Liver (tissue), 8 donors: ENCODE measurements at regions not wholly inside any gene's neighbourhood (a gene's known extent, or its start where the extent isn't known, plus 50 kb on each side); places are given as distances from the start of the nearest gene placed in this dataset.
A peak's percentile ranks its signal among the peaks of the same experiment; 100 is the strongest.

Experiments used
- DNase-seq: peaks from one replicate; pipeline ENCODE4 v3.0.0-alpha.2; 2017; ENCODE audit warnings: low spot score
- H3K27ac ChIP-seq, 2 donors: one replicate each; pipeline ENCODE4 v1.7.0; 2013; ENCODE audit warnings: inconsistent platforms in 2 of 2, low read length in 2 of 2, control low read depth in 1 of 2, low read depth in 1 of 2, mild to moderate bottlenecking in 1 of 2
- H3K27me3 ChIP-seq, 4 donors: one replicate each; pipeline versions ENCODE4 v1.6.1 to v1.7.0; 2013; ENCODE audit warnings: low read length in 3 of 4, inconsistent platforms in 1 of 4, mild to moderate bottlenecking in 1 of 4, moderate library complexity in 1 of 4; ENCODE audit not compliant: control insufficient read depth in 4 of 4, insufficient read depth in 4 of 4
- H3K36me3 ChIP-seq, 4 donors: one replicate each; pipeline versions ENCODE4 v1.6.1 to v1.7.0; 2013; ENCODE audit warnings: low read length in 3 of 4, mild to moderate bottlenecking in 3 of 4, low read depth in 1 of 4, moderate library complexity in 1 of 4; ENCODE audit not compliant: control insufficient read depth in 4 of 4, insufficient read depth in 3 of 4
- H3K4me1 ChIP-seq, 4 donors: one replicate each; pipeline versions ENCODE4 v1.6.1 to v1.7.0; 2013; ENCODE audit warnings: low read length in 3 of 4, mild to moderate bottlenecking in 3 of 4, moderate library complexity in 1 of 4; ENCODE audit not compliant: control insufficient read depth in 4 of 4, insufficient read depth in 4 of 4
- H3K4me3 ChIP-seq, 3 donors: one replicate each; pipeline versions ENCODE4 v1.6.1 to v1.7.0; 2013; ENCODE audit warnings: low read length in 3 of 3, control low read depth in 1 of 3, low read depth in 1 of 3, mild to moderate bottlenecking in 1 of 3
- H3K9ac ChIP-seq, 2 donors: one replicate each; pipeline ENCODE4 v1.7.0; 2013; ENCODE audit warnings: low read length in 2 of 2, mild to moderate bottlenecking in 2 of 2, moderate library complexity in 2 of 2, control low read depth in 1 of 2, low read depth in 1 of 2
- H3K9me3 ChIP-seq, 4 donors: one replicate each; pipeline versions ENCODE4 v1.6.1 to v1.7.0; 2013; ENCODE audit warnings: low read length in 3 of 4; ENCODE audit not compliant: control insufficient read depth in 4 of 4
- EGR1 ChIP-seq, 2 donors: IDR thresholded peaks; 2 replicates each; pipeline ENCODE4 v1.6.1; 2016 to 2018; ENCODE audit warnings: antibody characterized with exemption in 2 of 2, low read depth in 2 of 2
- HNF4A ChIP-seq, 2 donors: conservative IDR thresholded peaks; 2 replicates each; pipeline ENCODE4 v1.6.1; 2016; ENCODE audit warnings: antibody characterized with exemption in 2 of 2, mild to moderate bottlenecking in 2 of 2
- JUND ChIP-seq, 2 donors: IDR thresholded peaks; 2 replicates each; pipeline ENCODE4 v1.6.1; 2016; ENCODE audit warnings: antibody characterized with exemption in 2 of 2
- NR2F2 ChIP-seq: IDR thresholded peaks from 2 replicates; pipeline ENCODE4 v1.6.1; 2016; ENCODE audit warnings: antibody characterized with exemption
- SP1 ChIP-seq: IDR thresholded peaks from 2 replicates; pipeline ENCODE4 v1.6.1; 2018; ENCODE audit warnings: antibody characterized with exemption, mild to moderate bottlenecking
- WGBS: extraction: QIAGEN DNeasy Blood & Tissue Kit; methylation state at CpG from one replicate; pipeline ENCODE4 v1.1.7; 2013; 5-methylcytosine and 5-hydroxymethylcytosine counted together
- TF ChIP-seq, protein P1 (sequence below): fragments of 150-350 bp; IDR thresholded peaks from 2 replicates; pipeline ENCODE4 v1.5.1; 2017; ENCODE audit warnings: improper control_type of control experiment, low read depth, low read length; ENCODE audit not compliant: missing input control
- TF ChIP-seq, protein P2 (sequence below): IDR thresholded peaks from 2 replicates; pipeline ENCODE4 v1.6.1; 2016; ENCODE audit warnings: antibody characterized with exemption
- TF ChIP-seq, protein P3 (sequence below): IDR thresholded peaks from 2 replicates; pipeline ENCODE4 v1.6.1; 2016; ENCODE audit warnings: antibody characterized with exemption, mild to moderate bottlenecking
- TF ChIP-seq, protein P4 (sequence below): IDR thresholded peaks from 2 replicates; pipeline ENCODE4 v1.6.1; 2016; ENCODE audit warnings: antibody characterized with exemption
- TF ChIP-seq, protein P5 (sequence below): IDR thresholded peaks from 2 replicates; pipeline ENCODE4 v1.6.1; 2016; ENCODE audit warnings: antibody characterized with exemption
- donor health status: healthy.
- donor health status: healthy.
- donor health status: healthy.
- donor health status: healthy.
- donor health status: healthy.

DNA sequence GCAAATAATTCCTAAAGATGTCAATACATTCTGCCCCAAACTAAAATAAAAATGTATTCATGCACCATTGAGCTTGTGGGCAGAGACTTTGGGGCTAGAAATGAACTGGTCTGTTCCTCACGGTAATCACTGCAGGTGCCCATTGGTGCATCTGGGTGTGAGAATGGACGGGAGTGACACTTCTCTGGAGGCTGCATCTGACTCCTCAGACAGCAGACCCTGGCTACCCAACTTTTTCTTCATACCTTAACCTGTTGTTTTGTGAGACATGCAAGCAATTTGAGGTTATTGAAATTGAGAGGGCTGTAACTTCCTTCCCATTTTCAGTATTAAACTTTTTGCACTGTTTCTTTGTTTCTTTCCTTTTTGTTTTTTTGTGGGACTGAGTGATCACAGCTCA is 333.4 kb downstream of the ICE1 start (continued):
- TF ChIP-seq, protein P1, sequence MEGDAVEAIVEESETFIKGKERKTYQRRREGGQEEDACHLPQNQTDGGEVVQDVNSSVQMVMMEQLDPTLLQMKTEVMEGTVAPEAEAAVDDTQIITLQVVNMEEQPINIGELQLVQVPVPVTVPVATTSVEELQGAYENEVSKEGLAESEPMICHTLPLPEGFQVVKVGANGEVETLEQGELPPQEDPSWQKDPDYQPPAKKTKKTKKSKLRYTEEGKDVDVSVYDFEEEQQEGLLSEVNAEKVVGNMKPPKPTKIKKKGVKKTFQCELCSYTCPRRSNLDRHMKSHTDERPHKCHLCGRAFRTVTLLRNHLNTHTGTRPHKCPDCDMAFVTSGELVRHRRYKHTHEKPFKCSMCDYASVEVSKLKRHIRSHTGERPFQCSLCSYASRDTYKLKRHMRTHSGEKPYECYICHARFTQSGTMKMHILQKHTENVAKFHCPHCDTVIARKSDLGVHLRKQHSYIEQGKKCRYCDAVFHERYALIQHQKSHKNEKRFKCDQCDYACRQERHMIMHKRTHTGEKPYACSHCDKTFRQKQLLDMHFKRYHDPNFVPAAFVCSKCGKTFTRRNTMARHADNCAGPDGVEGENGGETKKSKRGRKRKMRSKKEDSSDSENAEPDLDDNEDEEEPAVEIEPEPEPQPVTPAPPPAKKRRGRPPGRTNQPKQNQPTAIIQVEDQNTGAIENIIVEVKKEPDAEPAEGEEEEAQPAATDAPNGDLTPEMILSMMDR: no peak
- no peak for TF ChIP-seq SP1

DNA sequence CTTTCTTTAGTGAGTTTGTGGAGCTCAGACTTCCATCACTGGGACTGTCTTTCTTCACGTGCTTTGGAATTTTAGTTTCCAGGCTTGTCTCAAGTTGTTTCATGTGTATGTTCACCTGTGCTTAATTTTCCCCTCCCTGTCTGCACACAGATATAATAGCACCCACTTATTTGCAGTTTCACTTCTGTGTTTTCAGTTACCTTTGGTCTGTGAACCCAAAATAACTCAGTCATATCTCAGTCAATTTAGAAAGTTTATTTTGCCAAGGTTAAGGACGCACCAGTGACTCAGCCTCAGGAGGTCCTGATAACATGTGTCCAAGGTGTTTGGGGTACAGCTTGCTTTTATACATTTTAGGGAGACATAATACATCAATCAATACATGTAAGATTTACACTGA is 330.4 kb downstream of the ICE1 start:
- WGBS: 81% methylated on average over 2 of the region's 2 CpGs
- no peak overlapping the region for H3K4me3 ChIP-seq
- H3K36me3 ChIP-seq: no peaks in the 10 kb centered on the region
- H3K27ac ChIP-seq: no peak overlapping the region
- no peak for DNase-seq
- TF ChIP-seq, protein P1: no peak
- no peak for TF ChIP-seq JUND (IDR thresholded peaks at IDR 0.05)
- H3K27me3 ChIP-seq: no peaks in the 10 kb centered on the region
- no peak overlapping the region for H3K9ac ChIP-seq
- H3K4me1 ChIP-seq: no peaks in the 10 kb centered on the region
- no peaks in the 10 kb centered on the region for H3K9me3 ChIP-seq

DNA sequence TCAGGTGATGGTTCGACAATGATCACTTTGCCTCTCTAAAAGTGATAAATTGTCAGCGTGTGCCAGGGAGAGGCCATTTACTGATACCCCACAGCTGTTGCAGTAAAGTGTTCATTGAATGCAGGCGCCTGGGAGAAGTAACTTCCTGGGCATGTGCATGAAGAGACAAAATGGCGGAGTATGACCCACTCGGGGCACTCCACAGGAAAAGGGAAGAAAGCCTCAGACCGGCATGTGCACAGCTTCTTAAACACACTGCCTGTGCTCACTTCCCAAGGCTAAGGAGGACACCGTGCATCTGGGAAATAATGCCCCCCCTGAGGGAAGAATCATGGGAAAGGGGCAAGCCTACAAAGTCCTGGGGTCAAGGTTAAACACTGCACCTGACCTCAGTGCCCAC is 329.5 kb downstream of the ICE1 start:
- no peak for DNase-seq
- H3K36me3 ChIP-seq: no peaks in the 10 kb centered on the region
- no peak overlapping the region for H3K9ac ChIP-seq
- H3K4me3 ChIP-seq: no peak overlapping the region
- TF ChIP-seq, protein P2, sequence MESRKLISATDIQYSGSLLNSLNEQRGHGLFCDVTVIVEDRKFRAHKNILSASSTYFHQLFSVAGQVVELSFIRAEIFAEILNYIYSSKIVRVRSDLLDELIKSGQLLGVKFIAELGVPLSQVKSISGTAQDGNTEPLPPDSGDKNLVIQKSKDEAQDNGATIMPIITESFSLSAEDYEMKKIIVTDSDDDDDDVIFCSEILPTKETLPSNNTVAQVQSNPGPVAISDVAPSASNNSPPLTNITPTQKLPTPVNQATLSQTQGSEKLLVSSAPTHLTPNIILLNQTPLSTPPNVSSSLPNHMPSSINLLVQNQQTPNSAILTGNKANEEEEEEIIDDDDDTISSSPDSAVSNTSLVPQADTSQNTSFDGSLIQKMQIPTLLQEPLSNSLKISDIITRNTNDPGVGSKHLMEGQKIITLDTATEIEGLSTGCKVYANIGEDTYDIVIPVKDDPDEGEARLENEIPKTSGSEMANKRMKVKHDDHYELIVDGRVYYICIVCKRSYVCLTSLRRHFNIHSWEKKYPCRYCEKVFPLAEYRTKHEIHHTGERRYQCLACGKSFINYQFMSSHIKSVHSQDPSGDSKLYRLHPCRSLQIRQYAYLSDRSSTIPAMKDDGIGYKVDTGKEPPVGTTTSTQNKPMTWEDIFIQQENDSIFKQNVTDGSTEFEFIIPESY: no peak
- TF ChIP-seq, protein P3, sequence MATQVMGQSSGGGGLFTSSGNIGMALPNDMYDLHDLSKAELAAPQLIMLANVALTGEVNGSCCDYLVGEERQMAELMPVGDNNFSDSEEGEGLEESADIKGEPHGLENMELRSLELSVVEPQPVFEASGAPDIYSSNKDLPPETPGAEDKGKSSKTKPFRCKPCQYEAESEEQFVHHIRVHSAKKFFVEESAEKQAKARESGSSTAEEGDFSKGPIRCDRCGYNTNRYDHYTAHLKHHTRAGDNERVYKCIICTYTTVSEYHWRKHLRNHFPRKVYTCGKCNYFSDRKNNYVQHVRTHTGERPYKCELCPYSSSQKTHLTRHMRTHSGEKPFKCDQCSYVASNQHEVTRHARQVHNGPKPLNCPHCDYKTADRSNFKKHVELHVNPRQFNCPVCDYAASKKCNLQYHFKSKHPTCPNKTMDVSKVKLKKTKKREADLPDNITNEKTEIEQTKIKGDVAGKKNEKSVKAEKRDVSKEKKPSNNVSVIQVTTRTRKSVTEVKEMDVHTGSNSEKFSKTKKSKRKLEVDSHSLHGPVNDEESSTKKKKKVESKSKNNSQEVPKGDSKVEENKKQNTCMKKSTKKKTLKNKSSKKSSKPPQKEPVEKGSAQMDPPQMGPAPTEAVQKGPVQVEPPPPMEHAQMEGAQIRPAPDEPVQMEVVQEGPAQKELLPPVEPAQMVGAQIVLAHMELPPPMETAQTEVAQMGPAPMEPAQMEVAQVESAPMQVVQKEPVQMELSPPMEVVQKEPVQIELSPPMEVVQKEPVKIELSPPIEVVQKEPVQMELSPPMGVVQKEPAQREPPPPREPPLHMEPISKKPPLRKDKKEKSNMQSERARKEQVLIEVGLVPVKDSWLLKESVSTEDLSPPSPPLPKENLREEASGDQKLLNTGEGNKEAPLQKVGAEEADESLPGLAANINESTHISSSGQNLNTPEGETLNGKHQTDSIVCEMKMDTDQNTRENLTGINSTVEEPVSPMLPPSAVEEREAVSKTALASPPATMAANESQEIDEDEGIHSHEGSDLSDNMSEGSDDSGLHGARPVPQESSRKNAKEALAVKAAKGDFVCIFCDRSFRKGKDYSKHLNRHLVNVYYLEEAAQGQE: no peak
- TF ChIP-seq EGR1 (IDR thresholded peaks at IDR 0.05; ENCODE audit: low read depth in 2 of 2) (no peak), NR2F2 (no peak), HNF4A (conservative IDR thresholded peaks at IDR 0.05) (peak in 1 of 2 donors; percentile 6), SP1 (no peak)
- TF ChIP-seq, protein P4, sequence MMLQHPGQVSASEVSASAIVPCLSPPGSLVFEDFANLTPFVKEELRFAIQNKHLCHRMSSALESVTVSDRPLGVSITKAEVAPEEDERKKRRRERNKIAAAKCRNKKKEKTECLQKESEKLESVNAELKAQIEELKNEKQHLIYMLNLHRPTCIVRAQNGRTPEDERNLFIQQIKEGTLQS: no peak
- TF ChIP-seq, protein P5, sequence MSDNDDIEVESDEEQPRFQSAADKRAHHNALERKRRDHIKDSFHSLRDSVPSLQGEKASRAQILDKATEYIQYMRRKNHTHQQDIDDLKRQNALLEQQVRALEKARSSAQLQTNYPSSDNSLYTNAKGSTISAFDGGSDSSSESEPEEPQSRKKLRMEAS: no peak
- H3K4me1 ChIP-seq: no peaks in the 10 kb centered on the region
- no peaks in the 10 kb centered on the region for H3K9me3 ChIP-seq
- 90% methylated on average over 7 of the region's 7 CpGs for WGBS
- no peak overlapping the region for H3K27ac ChIP-seq
- H3K27me3 ChIP-seq: no peaks in the 10 kb centered on the region
